ENCODE measurements at regions not wholly inside any gene's neighbourhood (a gene's known extent, or its start where the extent isn't known, plus 50 kb on each side); places are given as distances from the start of the nearest gene placed in this dataset.

GRCh38 chr1:67601539-67601938 lies 83.5 kb upstream of the GADD45A start:
- TF ChIP-seq POLR2AphosphoS5 (IDR thresholded peaks at IDR 0.05; ENCODE audit: insufficient read depth in 1 of 2, low read depth in 1 of 2) (no peak), POLR2A (IDR thresholded peaks at IDR 0.05) (no peak)
